HG03045 (cell line): ENCODE measurements at regions not wholly inside any gene's neighbourhood (a gene's known extent, or its start where the extent isn't known, plus 50 kb on each side); places are given as distances from the start of the nearest gene placed in this dataset.

Experiments
- ATAC-seq: cut with Tn5 transposase; IDR thresholded peaks from one replicate; pipeline ENCODE4 v1.9.1; 2021; ENCODE audit warnings: mild to moderate bottlenecking, moderate library complexity; ENCODE audit not compliant: unreplicated experiment

- no peak for ATAC-seq
Measured at GRCh38 chr13:97559981-97560380, 126.0 kb downstream of the RAP2A start.

- no peak for ATAC-seq
Measured at GRCh38 chr13:97561182-97561581, 127.2 kb downstream of the RAP2A start.

GRCh38 chr13:97562962-97563361 lies 129.0 kb downstream of the RAP2A start:
- ATAC-seq: no peak

GRCh38 chr13:97564956-97565355 lies 131.0 kb downstream of the RAP2A start:
- ATAC-seq: no peak

- ATAC-seq: no peak
Measured at GRCh38 chr13:97565906-97566305, 131.9 kb downstream of the RAP2A start.

- no peak for ATAC-seq
Measured at GRCh38 chr13:97566907-97567306, 132.9 kb downstream of the RAP2A start.

- ATAC-seq: peak; percentile 92
Measured at GRCh38 chr13:97567510-97568243, 133.7 kb downstream of the RAP2A start.

GRCh38 chr13:97568850-97569249 lies 134.9 kb downstream of the RAP2A start:
- no peak for ATAC-seq

GRCh38 chr13:97569841-97570240 lies 135.9 kb downstream of the RAP2A start:
- ATAC-seq: no peak

- ATAC-seq: no peak
Measured at GRCh38 chr13:97570442-97570841, 136.5 kb downstream of the RAP2A start.

GRCh38 chr13:97573011-97573410 lies 139.0 kb downstream of the RAP2A start:
- ATAC-seq: no peak

GRCh38 chr13:97574926-97575325 lies 141.0 kb downstream of the RAP2A start:
- no peak for ATAC-seq

- no peak for ATAC-seq
Measured at GRCh38 chr13:97577026-97577425, 143.1 kb downstream of the RAP2A start.

GRCh38 chr13:97582170-97582569 lies 148.2 kb downstream of the RAP2A start:
- ATAC-seq: no peak

GRCh38 chr13:97583907-97584497 lies 150.0 kb downstream of the RAP2A start:
- no peak for ATAC-seq

GRCh38 chr13:97586941-97587340 lies 153.0 kb downstream of the RAP2A start:
- no peak for ATAC-seq

GRCh38 chr13:97588993-97589392 lies 155.0 kb downstream of the RAP2A start:
- ATAC-seq: no peak

GRCh38 chr13:97600458-97601075 lies 166.6 kb downstream of the RAP2A start:
- no peak for ATAC-seq

GRCh38 chr13:97615266-97615665 lies 181.3 kb downstream of the RAP2A start:
- no peak for ATAC-seq

GRCh38 chr13:97616385-97616784 lies 182.4 kb downstream of the RAP2A start:
- ATAC-seq: no peak

- ATAC-seq: no peak
Measured at GRCh38 chr13:97621025-97621424, 187.1 kb downstream of the RAP2A start.

- no peak for ATAC-seq
Measured at GRCh38 chr13:97621631-97622030, 187.7 kb downstream of the RAP2A start.
